Activated CD8-positive, alpha-beta memory T cell treated with anti-CD3 and anti-CD28 coated beads for 1 hour (primary cell): ENCODE measurements at regions not wholly inside any gene's neighbourhood (a gene's known extent, or its start where the extent isn't known, plus 50 kb on each side); places are given as distances from the start of the nearest gene placed in this dataset.

Experiments
- DNase-seq, 2 donors: peaks; one replicate each; pipeline ENCODE4 v3.0.0-alpha.2; 2020; ENCODE audit warnings: low read depth in 1 of 2; ENCODE audit errors: extremely low read depth in 1 of 2

DNA sequence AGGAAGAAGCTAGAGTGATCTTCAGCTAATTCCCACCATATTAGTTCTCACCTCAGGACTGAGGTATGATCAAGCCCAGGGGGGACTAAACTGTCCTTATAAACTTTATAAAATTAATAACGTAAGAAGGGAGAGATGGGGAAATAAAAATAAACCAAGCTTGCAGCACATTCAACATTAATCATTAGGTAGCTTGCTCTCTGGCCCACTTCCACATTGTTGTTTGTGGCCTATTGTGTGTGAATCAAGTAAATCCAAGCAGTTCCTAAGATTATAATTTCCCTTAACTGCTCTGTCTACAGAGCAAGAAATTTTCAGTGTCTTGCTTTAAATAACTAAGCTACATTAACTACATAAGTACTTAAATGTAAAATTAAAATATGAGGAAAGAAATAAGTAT lies 131.3 kb upstream of the ABCA1 start:
- DNase-seq: no peak

DNA sequence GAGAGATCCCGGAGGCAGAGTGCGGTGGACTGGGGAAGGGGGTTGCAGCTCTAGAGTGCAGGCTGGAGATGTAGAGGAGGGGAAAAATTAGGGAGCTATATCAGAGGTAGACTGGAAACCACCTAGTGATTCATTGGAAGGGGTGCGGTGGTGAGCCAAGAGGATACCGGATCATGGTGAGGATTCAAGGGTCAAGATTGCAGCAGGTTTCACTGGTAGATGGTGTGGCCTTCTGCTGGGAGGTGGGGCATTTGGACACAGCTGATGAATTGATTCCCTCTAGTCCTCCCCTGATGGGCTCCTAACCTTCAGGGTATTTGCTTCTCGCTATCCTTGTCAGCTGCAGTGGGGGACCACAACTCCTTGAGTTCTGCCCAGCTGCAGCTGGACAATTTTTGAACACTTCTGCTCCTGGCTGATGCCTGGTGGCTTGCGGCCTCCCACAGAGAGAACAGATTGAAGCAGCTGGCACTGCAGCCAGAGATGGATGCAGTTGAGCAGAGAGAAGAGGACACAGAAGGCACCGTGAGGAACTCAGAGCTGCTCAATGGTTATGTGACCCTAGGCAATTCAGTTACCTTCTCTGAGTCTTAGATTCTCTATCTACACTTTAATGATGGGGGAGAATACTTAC lies 134.4 kb upstream of the ABCA1 start:
- DNase-seq: no peak

DNA sequence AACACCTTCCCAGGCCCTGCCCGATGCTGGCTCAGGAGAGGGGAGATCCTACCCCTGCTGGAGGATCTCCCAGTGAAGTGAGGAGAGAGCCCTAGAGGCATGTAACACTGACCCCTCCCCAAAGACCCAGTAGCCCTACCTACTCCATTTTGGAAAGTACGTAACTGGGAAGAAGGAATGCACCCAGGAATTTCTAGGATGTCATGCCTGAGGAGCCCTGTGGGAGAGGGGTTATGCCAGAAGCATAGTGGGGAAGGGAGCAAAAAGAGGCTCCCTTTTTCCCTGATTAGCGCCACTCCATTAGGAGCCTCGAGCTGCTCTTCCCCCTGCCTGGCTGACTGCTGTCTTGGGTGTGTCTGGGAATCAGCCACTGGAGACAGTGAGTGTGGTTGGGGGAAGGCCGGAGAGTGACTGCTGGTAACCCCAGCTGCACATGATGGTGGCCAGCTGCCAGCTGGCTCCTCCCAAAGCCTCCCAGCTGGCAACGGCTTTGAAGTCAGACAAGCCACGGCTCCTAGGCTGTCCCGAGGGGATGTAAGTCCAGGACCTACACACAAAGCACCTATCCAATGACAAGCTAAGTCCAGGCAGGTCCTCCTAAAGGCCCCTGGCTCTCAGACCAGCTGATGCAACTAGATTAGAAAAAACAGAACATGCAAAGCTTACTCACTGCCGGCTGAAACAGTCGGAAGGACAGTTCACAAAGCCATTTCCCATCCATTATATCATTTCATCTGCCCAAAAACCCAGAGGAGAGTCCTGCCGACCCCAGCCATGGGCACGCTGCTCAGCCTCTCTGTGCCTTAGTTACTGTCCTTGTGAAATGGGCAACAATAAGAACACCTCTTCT lies 136.5 kb upstream of the ABCA1 start:
- DNase-seq: no peak

DNA sequence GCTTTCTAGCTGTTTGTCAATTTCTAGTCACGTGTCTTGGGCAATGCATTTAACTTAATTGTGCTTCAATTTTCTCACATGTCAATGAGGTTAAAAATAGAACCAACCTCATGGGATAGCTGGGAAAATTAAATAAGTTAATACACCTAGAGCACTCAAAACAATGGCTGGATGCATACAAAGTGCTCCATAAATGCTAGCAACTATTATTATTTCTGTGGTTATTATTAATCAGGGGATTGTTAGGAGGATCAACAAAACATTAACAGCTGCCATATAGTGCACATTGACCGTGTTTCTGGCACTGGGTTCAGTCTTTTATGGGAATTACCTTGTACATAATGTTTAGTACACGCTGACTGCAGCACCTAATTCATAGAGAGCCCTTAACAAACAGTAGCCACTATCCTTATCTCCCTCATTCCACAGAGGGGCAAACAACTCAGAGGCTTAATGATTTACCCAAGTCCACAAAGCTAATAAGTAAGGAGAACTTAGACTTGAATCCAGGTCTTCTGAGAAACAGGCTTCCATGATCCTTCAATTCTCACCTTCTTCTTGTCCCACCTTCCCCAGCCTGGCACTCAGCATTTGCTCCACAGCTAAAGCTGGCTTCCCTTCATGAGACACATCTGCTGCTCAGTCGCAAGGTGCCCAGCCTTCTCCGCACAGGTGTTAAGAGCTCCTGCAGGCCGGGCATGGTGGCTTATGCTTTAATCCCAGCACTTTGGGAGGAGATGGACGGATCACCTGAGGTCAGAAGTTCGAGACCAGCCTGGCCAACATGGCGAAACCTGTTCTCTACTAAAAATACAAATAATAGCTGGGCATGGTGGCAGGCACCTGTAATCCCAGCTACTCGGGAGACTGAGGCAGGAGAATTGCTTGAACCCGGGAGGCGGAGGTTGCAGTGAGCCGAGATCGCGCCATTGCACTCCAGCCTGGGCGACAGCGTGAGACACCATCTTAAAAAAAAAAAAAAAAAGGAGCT lies 137.4 kb upstream of the ABCA1 start:
- no peak for DNase-seq

DNA sequence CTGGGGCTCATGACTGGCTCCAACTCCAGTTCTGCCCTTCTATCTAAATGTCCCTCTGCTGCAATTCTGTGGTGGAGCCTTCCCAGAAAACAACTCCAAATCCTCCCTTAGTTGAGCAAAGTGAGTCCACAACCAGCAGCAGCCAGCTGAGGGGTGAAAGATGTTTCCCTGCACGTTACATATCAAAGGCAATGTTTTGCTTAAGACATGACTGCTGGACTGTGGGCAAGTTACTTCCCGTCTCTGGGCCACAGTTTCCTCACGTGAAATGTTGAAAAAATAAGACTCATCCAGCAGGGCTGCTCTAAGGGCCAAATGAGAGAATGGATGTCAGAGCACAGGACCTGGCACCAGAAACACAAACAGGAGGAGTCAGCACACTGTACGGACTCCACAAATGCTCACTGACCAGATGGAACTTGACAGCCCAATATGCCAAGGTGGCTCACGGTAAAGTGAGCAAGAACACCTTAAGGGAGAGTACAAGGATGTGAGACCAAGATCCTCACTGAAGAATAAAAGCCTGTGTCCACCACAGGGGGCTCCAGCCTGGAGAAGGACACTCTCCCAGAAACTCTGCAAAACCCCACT lies 138.4 kb upstream of the ABCA1 start:
- DNase-seq: no peak

DNA sequence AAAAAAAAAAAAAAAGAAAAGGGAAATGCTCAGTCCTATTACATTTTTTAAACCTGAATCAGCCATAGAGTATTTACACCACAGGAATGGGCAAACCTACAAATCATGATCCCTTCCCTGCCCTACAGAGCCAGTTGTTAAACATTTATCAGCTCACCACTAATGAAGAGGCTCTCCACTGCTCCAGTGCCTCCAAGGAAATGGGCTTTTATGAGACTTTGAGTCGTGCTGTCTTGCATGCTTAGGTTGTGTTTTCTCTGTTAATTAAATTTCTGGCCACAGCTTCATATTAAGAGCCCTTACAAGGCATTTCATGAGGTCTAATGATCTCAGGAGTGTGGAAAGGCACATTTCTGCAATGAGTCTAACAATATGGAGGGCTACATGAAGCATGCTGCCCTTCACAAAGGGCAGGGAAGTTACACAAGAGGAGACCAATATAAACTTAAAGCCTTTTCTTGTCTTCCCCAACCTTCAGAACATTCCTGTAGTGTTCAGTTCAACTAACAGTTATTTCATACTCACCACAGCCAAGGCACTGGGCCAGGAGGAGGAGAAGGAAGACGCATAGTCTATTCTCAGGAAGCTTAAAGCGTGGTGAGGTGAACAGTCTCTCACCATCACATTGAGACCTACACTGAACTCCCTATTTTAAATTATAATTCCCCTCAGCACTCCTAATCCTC lies 140.1 kb upstream of the ABCA1 start:
- DNase-seq: no peak

DNA sequence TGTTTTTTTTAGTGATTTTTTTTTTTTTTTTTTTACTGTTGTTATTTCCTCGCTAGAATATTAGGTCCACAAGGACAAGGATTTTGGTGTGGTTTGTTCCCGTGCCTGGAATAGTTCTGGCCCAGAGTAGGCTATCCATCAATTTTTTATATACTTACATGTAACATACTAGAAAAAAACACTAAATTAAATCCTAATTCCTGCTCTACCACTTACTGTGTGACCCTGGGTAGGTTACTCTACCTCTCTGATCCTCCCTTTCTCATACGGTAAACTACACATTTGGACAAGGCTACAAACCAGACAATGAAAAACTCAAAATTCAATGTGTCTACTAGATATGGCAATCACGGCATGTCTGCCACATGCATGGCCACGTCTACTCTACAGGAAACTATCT lies 141.3 kb upstream of the ABCA1 start:
- no peak for DNase-seq

DNA sequence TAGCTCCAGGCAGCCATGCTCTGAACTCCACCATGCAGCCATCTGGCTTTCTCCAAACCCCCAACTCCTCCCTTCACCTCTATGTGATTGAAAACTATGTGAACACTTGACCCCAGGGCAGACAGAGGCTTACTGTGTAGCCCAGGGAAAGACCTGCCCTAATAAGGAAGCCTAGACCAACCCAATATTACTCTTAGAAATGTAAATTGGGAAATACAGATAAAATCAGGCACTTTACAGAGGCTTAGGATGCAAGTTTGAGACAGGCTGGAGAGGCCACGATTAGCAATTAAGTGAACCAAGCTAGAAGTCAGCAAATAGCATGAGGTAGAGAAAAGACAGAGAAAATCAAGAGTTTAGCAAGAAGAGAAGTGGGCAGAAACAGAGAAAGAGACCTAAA lies 141.7 kb upstream of the ABCA1 start:
- DNase-seq: no peak

DNA sequence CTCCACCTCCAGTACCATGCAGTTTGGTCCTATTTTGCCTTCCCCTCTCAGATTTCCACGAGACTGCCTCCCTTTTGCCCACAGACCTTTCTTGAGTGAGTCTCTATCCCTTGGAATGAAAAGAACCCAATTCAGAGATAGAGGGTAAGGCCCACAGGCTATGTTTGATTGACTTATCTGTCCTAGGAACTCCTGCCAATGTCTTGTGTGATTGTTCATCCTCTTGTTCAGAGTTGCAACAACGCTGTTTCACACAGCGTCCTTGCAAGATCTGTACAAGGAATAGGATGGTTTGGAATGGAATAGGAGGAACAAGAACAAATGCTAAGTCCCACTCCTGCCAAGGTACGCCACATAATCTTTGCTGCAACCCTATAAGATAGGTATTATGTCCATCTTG lies 142.2 kb upstream of the ABCA1 start:
- no peak for DNase-seq

DNA sequence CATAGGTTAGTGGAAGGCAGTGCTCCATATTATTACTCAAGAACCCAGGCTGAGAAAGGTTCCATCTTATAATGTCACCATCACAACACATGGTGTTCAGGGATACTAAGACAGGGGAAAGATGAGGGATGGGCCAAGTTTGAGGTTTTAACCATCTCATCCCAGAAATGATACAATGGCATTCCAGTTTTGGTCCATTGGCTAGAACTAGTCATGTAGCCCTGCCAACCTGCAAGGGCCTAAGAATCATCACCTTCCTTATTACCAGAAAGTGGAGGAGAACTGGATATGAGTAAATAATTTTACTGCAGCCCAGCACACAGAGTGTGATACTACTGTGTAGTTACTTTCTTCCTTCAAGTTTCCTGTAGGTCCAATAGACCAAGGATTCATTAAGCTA lies 144.5 kb upstream of the ABCA1 start:
- no peak for DNase-seq

DNA sequence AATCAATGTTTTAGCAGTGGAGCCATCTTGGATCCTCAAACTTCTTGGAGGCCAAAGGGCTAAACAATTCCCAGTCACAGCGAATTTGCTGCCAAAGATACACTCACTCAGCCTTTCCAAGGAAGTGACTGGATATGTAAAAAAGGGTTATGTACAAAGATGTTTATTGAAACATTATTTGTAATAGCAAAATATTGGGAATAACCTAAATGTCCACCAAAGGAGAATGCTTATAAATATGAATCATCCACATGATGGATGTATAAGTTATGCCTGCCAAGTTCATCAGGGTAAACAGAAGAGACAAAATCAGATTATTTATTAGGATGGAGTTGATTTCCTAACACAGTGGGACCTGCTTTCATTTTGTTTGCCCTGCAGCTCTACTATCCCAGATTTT lies 145.2 kb upstream of the ABCA1 start:
- no peak for DNase-seq

DNA sequence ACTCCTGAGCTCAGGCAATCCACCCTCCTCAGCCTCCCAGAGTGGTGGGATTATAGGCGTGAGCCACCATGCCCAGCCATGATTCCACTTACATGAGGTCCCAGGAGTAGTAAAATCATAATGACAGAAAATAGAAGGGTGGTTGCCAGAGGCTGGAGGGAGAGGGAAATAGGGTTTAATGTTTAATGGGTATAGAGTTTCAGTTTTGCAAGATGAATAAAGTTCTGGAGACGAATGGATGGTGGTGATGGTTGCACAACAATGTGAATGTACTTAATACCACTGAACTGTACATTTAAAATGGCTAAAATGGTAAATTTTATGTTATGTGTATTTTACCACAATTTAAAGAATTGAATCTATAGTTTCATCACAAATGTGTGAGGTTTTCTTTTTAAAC lies 146.5 kb upstream of the ABCA1 start:
- DNase-seq: no peak

DNA sequence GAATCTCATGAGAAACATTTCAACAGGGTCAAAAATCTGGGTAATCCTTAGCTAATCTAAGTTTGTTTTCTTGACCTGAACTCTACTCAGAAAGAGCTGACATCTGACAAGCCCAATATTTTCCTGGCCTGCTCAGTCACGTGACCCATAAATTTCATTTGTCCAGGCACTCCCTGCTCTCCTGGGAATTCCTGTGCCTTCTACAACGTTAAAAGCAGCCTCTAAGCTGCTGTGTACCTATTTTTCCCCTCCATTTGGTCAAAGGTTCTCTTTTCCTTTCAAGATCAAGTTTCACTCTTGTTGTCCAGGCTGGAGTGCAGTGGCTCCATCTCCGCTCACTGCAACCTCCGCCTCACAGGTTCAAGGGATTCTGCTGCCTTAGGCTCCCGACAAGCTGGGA lies 148.8 kb upstream of the ABCA1 start:
- no peak for DNase-seq

DNA sequence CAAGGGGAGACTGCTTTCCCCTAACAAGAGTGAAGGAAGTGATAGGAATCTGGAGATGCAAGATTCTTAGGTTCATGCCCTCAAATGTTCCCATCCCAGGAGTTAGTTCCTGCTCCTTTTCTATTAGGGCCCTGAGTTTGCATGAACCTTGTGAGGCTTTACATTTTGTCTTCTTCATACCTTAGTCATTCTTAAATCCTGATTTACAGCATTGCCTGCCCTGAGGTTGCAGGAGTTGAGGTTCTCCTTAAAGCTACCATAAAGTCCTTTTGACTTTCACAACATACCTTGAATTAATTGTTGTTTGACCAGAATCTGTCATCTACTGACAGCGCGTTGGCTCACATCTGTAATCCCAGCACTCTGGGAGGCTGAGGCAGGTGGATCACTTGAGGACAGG lies 151.5 kb upstream of the ABCA1 start:
- no peak for DNase-seq

DNA sequence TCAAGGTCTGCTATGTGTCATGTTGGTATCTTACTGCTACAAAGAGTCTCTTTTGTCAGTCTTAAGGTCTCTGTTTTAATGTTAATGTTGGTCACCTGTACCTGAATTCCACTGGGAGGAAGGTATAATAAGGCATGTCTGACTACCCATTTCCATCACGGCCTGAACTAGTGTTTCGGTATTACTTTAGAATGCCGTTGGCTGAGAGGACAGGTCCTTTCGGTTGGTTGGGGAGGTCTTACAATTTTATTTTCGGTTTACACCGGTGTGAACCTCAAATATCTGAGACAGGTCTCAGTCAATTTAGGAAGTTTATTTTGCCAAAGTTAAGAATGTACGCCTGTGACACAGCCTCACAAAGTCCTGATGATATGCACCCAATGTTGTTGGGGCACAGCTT lies 154.9 kb upstream of the ABCA1 start:
- no peak for DNase-seq

DNA sequence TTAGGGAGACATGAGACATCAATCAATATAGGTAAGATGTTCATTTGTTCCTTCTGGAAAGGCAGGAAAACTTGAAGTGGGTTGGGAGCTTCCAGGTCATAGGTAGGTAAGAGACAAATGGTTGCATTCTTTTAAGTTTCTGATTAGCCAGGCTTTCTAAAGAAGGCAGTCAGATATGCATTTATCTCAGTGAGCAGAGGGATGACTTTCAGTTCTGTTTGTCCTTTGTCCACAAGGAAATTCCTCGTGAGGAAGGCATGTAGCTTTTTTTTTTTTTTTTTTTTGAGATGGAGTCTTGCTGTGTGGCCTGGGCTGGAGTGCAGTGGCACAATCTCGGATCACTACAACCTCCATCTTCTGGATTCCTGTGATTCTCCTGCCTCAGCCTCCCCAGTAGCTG lies 155.3 kb upstream of the ABCA1 start:
- DNase-seq: no peak

DNA sequence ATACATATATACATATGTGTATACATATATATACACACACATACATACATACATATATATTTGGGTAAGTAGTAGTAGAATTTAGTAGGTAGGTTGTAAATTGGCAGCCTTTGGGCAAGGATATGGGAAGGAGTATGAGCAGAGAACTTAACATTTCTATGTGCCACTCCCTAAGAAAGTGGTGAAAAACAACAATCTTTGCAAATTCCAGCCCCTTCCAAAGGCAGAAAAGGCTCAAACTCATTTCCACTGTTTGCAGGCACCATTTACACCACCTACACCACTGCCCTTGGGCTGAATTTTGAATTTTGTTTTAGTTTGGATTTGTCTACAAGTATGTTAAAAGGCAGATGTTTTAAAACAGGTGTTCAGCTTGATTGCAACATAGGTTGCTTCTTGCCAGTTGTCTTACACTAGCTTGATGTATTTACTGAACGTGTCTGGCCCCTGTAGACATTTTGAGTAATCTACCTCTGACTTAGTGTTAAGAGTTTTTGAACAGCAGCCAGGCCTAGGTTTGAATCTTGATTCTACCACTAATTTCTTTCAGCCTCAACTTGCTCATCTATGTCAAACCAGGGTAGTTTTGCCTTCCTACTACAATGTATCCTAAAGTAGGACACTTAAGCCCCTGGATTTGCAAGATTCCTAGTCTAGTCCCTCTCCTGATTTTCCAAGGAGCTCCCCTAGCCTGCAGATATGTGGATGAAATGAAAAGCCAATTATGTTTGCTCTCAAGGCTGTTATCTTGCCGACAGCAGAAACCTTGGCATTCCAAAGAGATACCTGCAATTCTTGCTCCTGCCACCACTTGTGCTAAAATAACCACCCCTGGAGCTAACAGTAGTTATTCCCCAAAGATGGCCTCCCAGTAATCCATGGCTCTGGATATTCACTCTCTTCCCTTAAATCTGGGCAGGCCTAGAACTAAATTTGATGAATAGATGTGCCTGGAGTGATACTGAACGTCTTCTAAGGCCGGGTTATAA lies 156.2 kb upstream of the SLC44A1 start:
- no peak for DNase-seq

DNA sequence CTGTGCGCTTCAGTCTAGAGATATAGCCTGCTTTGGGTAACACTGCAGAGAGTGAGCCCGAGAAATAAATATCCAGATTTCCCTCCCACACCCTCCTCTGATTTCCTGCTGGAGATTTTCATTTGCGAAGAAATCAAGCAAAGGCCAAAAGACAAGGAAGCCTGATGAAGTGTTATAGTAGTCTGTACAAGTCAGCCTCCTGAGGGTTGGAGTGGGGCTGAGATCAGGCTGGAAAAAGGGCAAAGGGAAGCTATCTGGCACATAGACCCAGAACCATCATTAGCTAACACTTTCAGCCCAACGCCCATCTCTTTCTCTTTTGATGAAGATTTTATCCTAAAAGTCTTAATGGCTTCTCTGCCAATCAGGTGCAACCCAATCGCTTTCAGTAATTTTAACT lies 154.6 kb upstream of the SLC44A1 start:
- no peak for DNase-seq

DNA sequence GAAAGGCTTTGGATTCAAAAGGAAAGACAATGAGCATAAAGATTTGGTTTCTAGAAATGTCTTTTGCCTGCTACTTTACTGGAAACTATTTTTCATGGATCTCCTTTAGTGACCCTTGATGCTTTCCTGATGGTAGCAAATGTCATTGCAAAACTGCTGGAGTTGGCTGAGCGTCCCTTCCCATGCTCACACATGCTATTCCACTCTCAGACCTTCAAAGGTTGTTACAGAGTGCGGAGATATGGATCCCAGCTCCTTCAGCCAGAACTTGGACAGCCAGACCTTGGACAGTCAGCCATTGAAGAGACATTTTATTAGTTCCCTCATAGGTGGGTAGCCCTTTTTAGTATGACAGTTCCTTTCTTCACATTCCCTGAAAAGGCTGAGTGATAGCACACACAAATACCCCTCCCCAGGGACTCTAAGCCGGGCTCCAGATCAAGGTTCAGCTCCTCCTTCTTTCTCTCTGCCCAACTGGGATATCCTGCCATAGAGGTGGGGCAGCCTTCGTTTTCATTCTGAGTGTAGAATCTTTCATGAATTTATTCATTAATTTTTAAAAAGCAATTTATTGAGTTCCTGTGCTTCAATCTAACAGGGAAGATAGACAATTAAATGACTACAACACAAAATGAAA lies 153.3 kb upstream of the SLC44A1 start:
- DNase-seq: no peak
